GM04504 (cell line): ENCODE measurements at regions not wholly inside any gene's neighbourhood (a gene's known extent, or its start where the extent isn't known, plus 50 kb on each side); places are given as distances from the start of the nearest gene placed in this dataset.

Source experiments
- DNase-seq: peaks from one replicate; pipeline ENCODE4 v3.0.0-alpha.2; 2012; ENCODE audit warnings: low read depth

DNA sequence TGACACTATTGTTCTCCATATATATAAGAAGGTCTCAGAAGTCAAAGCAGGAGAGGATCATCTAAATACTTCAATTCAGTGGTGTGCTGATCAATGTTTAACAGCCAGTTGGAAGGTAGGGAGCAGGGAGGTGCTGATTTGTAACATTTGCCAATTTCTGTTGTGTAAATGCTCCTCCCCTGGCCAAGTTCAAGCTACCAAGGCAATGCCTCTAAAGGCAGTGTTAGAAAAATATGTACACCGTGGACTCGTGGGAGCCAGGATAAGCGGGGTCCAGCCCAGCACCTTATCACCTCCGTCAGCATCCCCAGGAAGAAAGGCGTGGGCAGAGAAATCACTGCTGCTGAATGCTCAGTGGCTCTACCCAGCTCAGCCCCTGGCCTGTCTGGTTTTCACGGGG is 75.3 kb upstream of the COX10 start:
- DNase-seq, result no peak

DNA sequence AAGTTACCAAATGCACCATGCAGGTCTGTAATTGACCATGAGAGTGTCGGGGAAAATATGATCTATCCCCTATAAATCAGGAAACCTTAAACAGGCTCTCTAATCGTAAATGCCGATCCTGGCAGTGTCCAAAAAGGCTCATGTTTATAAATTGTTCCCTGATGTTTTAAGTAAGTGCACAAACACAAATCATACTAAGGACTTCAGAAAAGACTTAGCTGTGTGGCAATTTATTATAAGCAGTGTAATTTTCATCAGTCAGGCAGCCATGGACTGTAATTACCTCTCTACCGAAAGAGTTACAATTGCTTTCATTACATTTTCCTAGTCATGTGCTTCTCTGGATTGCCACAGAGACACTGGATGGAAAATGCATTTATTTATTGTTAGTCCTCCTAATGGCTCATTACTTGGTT is 73.4 kb upstream of the COX10 start:
- peak; percentile 82 for DNase-seq

DNA sequence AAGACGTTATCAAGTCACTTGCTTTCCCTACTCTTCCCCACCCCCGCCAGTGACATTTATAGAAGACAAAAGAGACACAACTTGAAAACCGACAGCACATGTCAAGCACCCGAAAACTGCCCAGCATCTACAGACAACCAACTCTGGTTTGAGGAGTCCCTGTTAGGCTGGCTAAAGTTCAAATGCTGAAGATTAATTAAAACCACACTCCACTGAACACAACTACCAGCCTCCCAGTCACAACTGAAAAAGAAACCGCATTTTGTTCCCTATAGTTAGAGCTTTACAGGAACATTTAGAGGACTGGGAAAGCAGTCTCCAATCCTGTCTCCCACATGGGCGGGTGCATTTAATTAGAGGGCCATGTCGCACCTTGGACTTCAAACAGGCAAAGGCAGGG is 73.0 kb upstream of the COX10 start:
- DNase-seq, result no peak

DNA sequence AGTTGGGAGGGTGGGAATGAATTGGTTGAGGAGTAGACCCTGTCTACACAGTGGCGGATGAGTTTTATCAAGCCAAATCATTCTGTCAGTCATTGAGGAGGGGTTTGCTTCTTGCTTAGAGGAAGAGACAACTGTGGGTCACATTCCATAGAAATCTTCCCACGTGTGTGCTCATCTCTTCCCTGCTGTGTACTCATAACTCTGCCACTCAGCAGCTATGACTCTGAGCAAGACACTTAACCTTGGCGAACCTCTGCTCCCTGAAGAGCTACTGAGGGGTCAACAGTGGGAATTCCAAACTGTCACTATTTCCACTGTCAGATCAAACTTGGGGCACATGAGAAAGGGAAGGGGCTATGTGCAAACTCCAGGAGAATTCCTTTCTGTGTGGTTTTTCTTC is 72.6 kb upstream of the COX10 start:
- DNase-seq, result peak; percentile 51

DNA sequence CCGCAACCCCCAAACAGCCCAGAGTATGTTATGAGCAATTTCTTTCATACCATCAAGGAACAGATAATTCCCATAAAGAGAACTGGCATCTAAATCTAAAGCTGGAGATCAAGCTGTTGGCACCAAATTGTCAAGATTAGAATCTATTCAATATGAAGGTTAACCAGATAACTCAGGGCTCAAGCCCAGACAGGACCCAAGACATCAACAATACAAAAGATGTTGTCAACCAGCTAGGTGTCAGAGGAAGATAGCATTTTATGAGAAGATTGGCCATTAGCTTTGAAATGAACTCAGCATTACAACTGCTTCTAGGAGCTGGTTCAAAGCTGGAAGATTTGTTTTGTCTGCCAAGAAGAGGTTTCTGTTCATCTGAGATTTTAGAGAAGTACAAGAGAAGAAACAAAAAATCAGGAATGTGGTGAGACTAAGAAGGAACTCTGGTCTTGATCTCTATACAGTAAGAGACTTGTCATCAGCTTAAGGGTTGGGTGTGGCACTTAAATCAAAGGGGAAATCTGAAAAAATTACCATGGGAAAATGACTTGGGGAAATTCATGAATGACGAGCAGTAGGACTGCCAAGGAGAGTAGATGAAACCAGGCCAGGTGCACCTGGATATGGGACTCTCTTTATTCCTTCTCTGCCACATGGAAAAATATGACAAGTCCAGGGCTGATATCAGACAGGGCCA is 64.2 kb upstream of the COX10 start:
- no peak for DNase-seq

DNA sequence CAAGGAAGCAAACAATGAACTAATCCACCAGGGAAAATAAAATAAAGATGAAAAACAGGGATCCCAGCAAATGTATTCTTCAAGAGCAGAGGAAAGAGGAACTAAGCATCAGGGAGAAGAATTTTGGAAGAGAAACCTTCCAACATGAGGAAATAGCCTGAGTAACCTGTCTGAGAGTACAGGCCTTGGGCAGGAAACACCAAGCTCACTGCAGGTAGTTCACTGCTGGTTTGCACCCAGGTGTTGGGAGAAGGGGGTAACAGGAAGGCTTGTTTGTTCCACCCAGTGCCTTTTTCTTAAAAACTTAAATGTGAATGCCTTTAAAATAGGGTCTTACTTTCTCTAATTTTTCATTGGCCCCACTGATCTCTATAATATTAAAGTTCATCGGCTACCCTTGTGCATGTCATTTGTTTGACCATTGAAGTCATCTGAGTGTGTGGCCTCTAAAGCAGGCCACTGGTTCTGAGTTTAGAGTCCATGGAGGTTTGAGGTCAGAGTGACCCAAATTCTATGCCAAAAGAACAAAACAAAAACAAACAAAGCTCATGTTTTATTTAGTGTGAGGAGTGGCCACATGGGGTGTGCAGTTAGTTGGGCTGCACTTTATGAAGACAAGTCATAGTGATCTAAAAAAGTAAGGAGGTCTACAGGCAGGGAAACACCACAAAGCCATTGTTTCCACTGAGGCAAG is 62.9 kb upstream of the COX10 start:
- no peak for DNase-seq

DNA sequence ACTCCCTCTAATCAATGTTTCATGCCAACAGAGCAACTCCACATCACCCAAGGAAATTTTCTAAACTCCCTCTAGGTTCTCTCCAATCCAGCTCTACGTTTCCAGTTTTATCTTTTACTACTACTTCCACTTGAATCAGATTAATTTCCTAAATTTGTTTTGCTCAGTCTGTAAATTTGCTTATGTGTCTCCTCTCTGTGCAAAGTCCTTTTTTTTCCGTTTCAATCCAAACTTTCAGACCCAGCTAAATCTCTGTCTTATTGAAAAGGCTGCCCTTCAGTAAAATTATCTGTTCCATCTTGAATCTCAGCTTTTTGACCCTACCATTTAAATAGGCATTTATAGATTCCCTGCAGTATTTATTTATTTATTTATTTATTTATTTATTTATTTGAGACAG is 61.4 kb upstream of the COX10 start:
- DNase-seq, result no peak

DNA sequence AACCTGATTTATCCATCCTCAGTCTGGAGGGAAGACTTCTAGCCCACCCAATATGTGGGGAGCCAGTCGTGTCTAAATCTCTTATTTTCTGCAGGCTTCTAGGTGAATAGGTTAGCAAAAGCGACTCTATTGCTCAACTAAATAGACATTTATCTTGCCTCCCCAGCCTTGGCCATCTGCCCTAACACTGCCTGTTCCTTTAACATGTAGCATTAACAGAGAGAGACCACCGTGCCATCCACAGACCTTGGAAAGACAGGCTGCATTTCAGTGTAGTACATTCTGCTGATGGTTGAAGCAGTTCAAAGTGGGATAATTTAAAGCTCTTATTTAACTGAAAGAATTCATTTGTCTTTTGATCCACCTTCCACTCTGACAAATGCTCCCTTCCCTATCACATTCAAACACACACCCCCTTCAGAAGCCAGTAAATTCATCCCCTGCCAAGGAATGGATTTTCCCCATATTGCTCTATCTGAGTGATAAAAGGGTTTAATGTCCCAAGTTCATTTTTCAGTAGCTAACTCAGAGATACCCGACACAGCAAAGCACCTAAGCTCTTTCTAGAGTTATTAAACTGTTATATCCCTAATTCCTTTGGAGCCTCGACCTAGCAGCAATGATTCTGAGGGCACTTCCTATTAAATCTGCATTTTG is 58.1 kb upstream of the COX10 start:
- no peak for DNase-seq

DNA sequence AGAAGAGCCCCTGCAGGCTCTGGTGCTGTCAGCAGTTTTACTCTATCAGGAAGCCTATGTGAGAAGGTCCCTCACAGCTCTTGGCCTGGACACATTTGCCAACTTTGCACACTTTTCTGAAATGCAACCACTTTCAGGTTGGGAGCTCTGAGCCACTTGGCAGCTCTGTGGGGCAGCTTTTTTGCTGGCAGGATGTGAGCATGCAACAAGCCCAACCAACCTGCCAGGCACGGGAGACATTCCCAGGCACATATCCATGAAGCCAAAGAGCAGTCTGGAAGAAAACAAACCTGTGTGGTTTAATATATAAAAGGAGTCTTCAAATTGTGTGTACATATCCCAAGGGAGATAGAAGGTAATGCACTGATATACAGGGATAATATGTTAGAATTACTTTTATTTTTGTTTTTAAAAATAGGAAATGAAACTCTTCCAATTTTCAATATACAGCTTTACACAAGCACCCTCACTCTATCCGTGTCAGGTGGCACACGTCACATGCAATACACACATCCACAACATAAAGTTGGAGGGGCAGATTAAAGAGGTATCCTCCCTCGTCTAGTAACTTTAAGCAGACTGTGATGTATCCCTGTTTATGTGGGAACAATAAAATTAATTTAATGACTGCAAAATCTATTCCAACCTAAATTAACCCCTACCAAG is 57.4 kb upstream of the COX10 start:
- DNase-seq, result no peak

DNA sequence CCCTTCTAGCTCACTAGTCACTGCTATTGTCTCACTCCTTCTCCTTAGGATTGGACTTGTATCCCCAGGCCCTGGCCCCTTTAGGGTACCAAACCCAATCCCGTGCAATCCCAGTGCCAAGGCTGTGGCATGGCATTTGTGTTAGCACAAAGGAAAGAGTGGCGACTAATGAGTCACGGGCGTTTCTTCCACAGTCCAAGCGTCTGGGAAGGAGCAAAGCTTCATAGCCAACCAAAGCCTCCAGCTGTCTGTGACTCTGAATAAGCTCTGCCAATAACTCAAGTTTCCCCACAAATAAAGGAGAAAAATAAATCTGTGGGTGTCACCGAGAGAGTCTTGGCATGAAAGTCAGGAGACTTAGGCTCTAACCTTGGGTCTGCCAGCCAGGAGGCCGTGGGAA is 54.6 kb upstream of the COX10 start:
- DNase-seq, result no peak

DNA sequence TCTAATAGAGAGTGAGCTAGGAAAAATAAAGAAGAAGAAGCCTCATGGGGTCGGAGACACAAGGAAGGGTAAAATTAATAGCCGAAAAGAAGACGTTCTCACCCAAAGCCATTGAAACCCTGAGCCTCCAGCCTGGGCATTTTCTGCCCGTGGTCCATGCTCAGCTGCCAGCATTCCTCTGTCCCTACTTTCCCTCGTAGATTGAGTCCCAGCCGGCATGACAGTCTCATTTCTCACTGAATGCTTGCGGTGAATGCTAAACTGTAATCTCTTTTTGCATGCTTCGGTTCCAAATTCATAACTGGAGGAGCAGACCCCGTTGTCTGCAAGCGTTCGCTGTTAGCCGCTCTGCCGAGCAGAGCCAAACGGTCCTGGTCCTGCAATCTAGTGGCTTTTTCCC is 54.0 kb upstream of the COX10 start:
- DNase-seq, result no peak

DNA sequence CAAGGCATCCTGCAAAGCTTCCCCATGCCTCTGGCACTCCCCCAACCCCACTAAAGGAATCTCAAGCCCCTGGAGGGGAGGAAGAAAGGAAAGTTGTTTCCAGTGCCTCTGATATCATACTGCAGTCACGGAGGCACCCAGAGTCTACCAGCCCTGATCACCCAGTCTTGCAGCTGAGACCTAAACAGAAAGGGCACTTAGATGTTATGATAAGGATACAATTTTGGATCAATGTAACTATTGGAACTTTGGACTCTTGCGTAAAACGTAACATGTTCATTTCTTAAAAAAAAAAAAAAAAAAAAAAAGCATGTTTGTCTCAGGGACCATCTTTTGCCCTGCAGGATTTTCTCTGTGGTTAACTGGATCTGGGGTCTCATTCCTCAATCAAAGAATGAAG is 52.4 kb upstream of the COX10 start:
- no peak for DNase-seq

DNA sequence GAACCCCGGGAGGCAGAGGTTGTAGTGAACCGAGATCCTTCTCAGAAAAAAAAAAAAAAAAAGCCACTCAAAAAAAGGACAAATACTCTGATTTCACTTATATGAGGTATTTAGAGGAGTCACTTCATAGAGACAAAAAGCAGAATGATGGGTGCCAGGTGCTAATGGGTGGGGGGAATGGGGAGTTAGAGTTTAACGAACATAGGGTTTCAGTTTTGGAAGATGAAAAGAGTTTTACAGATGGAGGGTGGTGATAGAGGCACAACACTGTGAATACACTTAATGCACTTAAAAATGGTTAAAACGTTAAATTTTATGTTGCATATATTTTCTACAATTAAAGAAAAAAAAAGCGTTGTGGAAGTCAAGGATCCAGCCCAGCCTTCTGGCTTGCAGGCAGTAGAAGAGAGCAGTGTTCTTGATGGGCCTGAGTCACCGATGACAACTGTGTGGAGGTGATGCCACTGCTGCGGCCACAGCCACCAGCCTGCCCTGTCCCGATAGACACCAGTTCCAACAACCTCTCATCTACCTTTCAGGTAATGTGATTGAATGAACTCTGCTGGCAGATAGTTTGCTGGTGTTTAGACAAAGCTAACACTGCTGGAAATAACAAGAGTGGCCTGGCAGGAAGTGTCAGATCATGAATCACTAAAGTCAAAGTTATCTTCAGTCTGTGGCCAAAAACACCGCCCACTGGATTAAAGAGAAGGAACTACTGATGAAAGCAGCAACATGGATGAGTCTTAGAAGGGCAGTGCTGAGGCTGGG is 49.9 kb upstream of the COX10 start:
- DNase-seq, result no peak
